PC-9 (cell line): ENCODE measurements at regions not wholly inside any gene's neighbourhood (a gene's known extent, or its start where the extent isn't known, plus 50 kb on each side); places are given as distances from the start of the nearest gene placed in this dataset.

ENCODE experiments used
- BruUV-seq: library from RNA; stranded (reverse); fragments of 400-500 nt; replicated peaks from 2 replicates; lab custom pipeline; 2021; lab: Mats Ljungman, UMichigan
- CTCF ChIA-PET: fragments of 300-600 bp; sonication (Branson Sonifier 250); formaldehyde crosslinking; loops from one replicate; lab custom pipeline; 2022; ENCODE audit warnings: antibody characterized with exemption; lab: Charles Lee
- POLR2A ChIA-PET: fragments of 300-600 bp; sonication (Branson Sonifier 250); formaldehyde crosslinking; loops from one replicate; lab custom pipeline; 2022; ENCODE audit warnings: antibody characterized with exemption; ENCODE audit not compliant: unreplicated experiment; lab: Charles Lee
- DNase-seq, 2 experiments: peaks; one replicate each; pipeline versions ENCODE4 v3.0.0 to v3.0.0-alpha.2; 2015 to 2022; ENCODE audit warnings: mixed read lengths in 1 of 2
- H2AFZ ChIP-seq: fragments of 200-600 bp; sonication (generic); 2 replicates; pipeline ENCODE4 v1.8.1; 2017; ENCODE audit warnings: antibody characterized with exemption
- H3F3A ChIP-seq: fragments of 200-600 bp; sonication (generic); 2 replicates; pipeline ENCODE4 v1.8.1; 2017; ENCODE audit warnings: antibody characterized with exemption, mild to moderate bottlenecking, low read depth; ENCODE audit not compliant: insufficient read depth
- H3K27ac ChIP-seq: fragments of 200-600 bp; sonication (generic); 2 replicates; pipeline ENCODE4 v1.6.1; 2016; ENCODE audit warnings: mixed run types
- H3K27me3 ChIP-seq: fragments of 200-600 bp; sonication (generic); 2 replicates; pipeline ENCODE4 v1.6.1; 2016; ENCODE audit warnings: low read depth, mixed run types; ENCODE audit not compliant: insufficient read depth
- H3K36me3 ChIP-seq: fragments of 200-600 bp; sonication (generic); 2 replicates; pipeline ENCODE4 v1.6.1; 2016; ENCODE audit warnings: low read depth, mixed run types
- H3K4me1 ChIP-seq: fragments of 200-600 bp; sonication (generic); replicated peaks from 2 replicates; pipeline ENCODE4 v1.6.1; 2016; ENCODE audit warnings: mixed run types; ENCODE audit not compliant: insufficient read depth
- H3K4me2 ChIP-seq: fragments of 200-600 bp; sonication (generic); 2 replicates; pipeline ENCODE4 v1.6.1; 2017; ENCODE audit warnings: mixed run types
- H3K4me3 ChIP-seq: fragments of 200-600 bp; sonication (generic); 2 replicates; pipeline ENCODE4 v1.6.1; 2016; ENCODE audit warnings: mixed run types
- H3K79me2 ChIP-seq: fragments of 200-600 bp; sonication (generic); 2 replicates; pipeline ENCODE4 v1.6.1; 2017; ENCODE audit warnings: low read depth, mixed run types
- H3K9me2 ChIP-seq: fragments of 200-600 bp; sonication (generic); 2 replicates; pipeline ENCODE4 v1.8.1; 2017; ENCODE audit warnings: mild to moderate bottlenecking; ENCODE audit not compliant: insufficient read depth
- H3K9me3 ChIP-seq: fragments of 200-600 bp; sonication (generic); 2 replicates; pipeline ENCODE4 v1.8.1; 2016; ENCODE audit warnings: low read depth; ENCODE audit not compliant: insufficient read depth
- H4K20me1 ChIP-seq: fragments of 200-600 bp; sonication (generic); 2 replicates; pipeline ENCODE4 v1.8.1; 2017; ENCODE audit not compliant: insufficient read depth
- EZH2 ChIP-seq: fragments of 200-600 bp; sonication (generic); IDR thresholded peaks from 2 replicates; pipeline ENCODE4 v1.8.0; 2017; ENCODE audit warnings: antibody characterized with exemption, low read depth
- intact Hi-C: fragments of 100-400 bp; cut with micrococcal nuclease; formaldehyde crosslinking; loops from one replicate; pipeline ENCODE4 v1.10.0; 2022; ENCODE audit not compliant: unreplicated experiment
- TF ChIP-seq, protein P1 (sequence below): fragments of 200-600 bp; sonication (generic); conservative IDR thresholded peaks from 2 replicates; pipeline ENCODE4 v1.6.1; 2017; ENCODE audit warnings: mixed run types, antibody characterized with exemption, mild to moderate bottlenecking, moderate library complexity

DNA sequence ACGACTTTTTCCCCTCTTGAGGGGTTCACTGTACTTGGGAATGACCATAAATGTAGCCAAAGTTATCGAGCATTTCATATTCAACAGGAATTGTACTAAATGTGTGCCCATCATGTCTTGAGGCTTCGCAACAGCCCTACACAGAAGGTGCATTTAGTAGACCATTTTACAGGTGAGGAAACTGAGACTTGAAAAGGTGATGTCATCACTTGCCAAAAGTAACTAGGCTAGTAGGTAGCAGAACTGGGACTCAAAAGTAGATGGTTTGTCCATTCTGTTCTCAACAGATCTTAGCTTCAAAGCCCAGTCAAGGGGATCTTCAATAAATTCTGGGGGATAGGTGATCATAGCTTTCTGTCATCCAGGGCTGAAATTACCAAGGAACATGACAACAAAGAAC lies 782.2 kb downstream of the MED13L start:
- intact Hi-C loops, result no loop called here
- H3K4me2 ChIP-seq, result no peak overlapping the region
- no peaks in the 10 kb centered on the region for H3F3A ChIP-seq
- TF ChIP-seq EZH2, result no peak
- TF ChIP-seq, protein P1, sequence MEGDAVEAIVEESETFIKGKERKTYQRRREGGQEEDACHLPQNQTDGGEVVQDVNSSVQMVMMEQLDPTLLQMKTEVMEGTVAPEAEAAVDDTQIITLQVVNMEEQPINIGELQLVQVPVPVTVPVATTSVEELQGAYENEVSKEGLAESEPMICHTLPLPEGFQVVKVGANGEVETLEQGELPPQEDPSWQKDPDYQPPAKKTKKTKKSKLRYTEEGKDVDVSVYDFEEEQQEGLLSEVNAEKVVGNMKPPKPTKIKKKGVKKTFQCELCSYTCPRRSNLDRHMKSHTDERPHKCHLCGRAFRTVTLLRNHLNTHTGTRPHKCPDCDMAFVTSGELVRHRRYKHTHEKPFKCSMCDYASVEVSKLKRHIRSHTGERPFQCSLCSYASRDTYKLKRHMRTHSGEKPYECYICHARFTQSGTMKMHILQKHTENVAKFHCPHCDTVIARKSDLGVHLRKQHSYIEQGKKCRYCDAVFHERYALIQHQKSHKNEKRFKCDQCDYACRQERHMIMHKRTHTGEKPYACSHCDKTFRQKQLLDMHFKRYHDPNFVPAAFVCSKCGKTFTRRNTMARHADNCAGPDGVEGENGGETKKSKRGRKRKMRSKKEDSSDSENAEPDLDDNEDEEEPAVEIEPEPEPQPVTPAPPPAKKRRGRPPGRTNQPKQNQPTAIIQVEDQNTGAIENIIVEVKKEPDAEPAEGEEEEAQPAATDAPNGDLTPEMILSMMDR, result no peak
- H3K9me3 ChIP-seq, result no peaks in the 10 kb centered on the region
- CTCF ChIA-PET, result no interaction called here
- no peaks in the 10 kb centered on the region for H4K20me1 ChIP-seq
- POLR2A ChIA-PET, result no interaction called here
- H3K4me3 ChIP-seq, result no peak overlapping the region
- H3K27me3 ChIP-seq, result peaks cover 9% of the 10 kb centered on the region
- H2AFZ ChIP-seq, result no peak overlapping the region
- no peaks in the 10 kb centered on the region for H3K4me1 ChIP-seq
- no peak for DNase-seq
- no peaks in the 10 kb centered on the region for H3K36me3 ChIP-seq
- BruUV-seq, result no TSS peak
- no peaks in the 10 kb centered on the region for H3K9me2 ChIP-seq
- H3K79me2 ChIP-seq, result no peaks in the 10 kb centered on the region
- no peak overlapping the region for H3K27ac ChIP-seq

DNA sequence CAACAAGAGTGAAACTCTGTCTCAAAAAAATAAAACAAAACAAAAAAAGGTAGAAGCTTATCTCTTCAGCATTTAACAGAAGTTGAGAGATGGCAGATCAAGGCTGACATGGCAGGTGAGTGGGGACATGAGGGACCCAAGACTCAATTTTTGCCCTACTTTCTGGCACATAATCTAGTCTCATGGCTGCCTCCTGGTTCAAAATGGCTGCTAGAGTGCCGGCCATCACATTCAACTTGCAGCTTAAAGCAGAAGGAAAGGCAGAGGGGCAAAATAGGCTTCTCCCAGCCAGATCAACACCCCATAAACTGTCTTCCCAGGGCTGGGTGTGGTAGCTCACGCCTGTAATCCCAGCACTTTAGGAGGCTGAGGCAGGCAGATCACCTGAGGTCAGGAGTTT lies 784.9 kb downstream of the MED13L start:
- POLR2A ChIA-PET, result no interaction called here
- Histone ChIP-seq H4K20me1 (no peaks in the 10 kb centered on the region), H3K4me3 (no peak overlapping the region), H3K27me3 (peaks cover 27% of the 10 kb centered on the region), H3F3A (no peaks in the 10 kb centered on the region), H3K4me2 (no peak overlapping the region), H2AFZ (no peak overlapping the region), H3K9me2 (no peaks in the 10 kb centered on the region), H3K79me2 (no peaks in the 10 kb centered on the region), H3K27ac (no peak overlapping the region), H3K9me3 (no peaks in the 10 kb centered on the region), H3K36me3 (no peaks in the 10 kb centered on the region), H3K4me1 (no peaks in the 10 kb centered on the region)
- BruUV-seq, result no TSS peak
- TF ChIP-seq, protein P1, result no peak
- no peak for TF ChIP-seq EZH2
- intact Hi-C loops, result no loop called here
- no peak for DNase-seq
- CTCF ChIA-PET, result no interaction called here

DNA sequence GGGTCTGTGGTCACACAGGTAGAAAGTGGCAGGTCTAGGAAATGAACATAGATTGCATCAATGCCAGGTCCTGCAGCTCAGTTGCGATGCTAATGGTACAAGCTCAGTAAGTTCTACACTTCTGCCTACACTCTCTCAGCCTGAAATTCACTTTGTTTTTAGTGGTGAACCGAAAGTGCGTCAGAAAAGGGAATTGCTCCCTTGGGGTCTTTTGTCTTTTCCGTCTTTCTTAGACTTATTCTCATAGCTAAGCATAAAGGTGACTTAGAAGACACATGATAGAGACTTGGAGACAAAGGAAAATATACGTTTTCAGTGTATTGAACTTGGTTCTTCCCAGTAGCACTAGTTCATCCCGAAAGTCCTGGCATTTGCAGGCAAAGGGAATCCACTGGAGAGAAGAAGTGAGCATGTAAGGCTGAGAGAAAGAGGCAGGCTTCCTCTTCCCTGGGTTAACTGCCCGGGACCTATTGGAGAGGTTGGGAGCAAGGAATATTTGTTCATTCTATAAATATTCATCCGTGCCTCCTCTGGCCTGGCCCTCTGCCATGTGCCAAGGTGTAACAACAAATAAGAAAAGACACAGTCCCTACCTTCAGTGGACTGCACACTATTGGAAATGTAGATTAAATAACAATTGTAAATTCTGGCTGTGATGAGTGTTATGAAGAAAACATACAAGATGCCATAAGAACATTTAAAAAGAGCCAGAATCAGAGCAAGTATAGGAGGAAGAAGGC lies 785.8 kb downstream of the MED13L start:
- H2AFZ ChIP-seq, result no peak overlapping the region
- ChIA-PET CTCF (no interaction called here), POLR2A (no interaction called here)
- H4K20me1 ChIP-seq, result no peaks in the 10 kb centered on the region
- no peaks in the 10 kb centered on the region for H3F3A ChIP-seq
- intact Hi-C loops, result no loop called here
- no peak overlapping the region for H3K4me3 ChIP-seq
- H3K4me1 ChIP-seq, result no peaks in the 10 kb centered on the region
- no peak for DNase-seq
- BruUV-seq, result no TSS peak
- H3K36me3 ChIP-seq, result no peaks in the 10 kb centered on the region
- H3K79me2 ChIP-seq, result no peaks in the 10 kb centered on the region
- H3K4me2 ChIP-seq, result no peak overlapping the region
- H3K27ac ChIP-seq, result no peak overlapping the region
- TF ChIP-seq, protein P1, result no peak
- TF ChIP-seq EZH2, result no peak
- no peaks in the 10 kb centered on the region for H3K9me3 ChIP-seq
- no peaks in the 10 kb centered on the region for H3K9me2 ChIP-seq
- peaks cover 32% of the 10 kb centered on the region for H3K27me3 ChIP-seq
